OCI-M1 (cell line): ENCODE measurements at regions not wholly inside any gene's neighbourhood (a gene's known extent, or its start where the extent isn't known, plus 50 kb on each side); places are given as distances from the start of the nearest gene placed in this dataset.

Source experiments
- DNase-seq: peaks from one replicate; lab custom pipeline; 2025; lab: John Stamatoyannopoulos, UW

- no peak for DNase-seq
These were observed 55.1 kb upstream of the PAGE4 start for GRCh38 chrX:49773993-49774392.

GRCh38 chrX:49767236-49767635 is 61.9 kb upstream of the PAGE4 start:
- no peak for DNase-seq

GRCh38 chrX:49762175-49762720 is 66.5 kb upstream of the PAGE1 start:
- no peak for DNase-seq

- DNase-seq = peak; percentile 24
These were observed 65.7 kb upstream of the PAGE1 start for GRCh38 chrX:49761481-49761880.

- DNase-seq = no peak
These were observed 64.6 kb upstream of the PAGE1 start for GRCh38 chrX:49760290-49760890.

- DNase-seq = peak; percentile 5
These were observed 60.9 kb upstream of the PAGE1 start for GRCh38 chrX:49756692-49757091.

- DNase-seq = peak; percentile 67
These were observed 58.6 kb upstream of the PAGE1 start for GRCh38 chrX:49754233-49754857.

- no peak for DNase-seq
These were observed 57.9 kb upstream of the PAGE1 start for GRCh38 chrX:49753691-49754090.

GRCh38 chrX:49748211-49748956 is 52.6 kb upstream of the PAGE1 start:
- DNase-seq = no peak

- no peak for DNase-seq
These were observed 50.5 kb upstream of the PAGE1 start for GRCh38 chrX:49746306-49746705.
